ENCODE measurements at regions not wholly inside any gene's neighbourhood (a gene's known extent, or its start where the extent isn't known, plus 50 kb on each side); places are given as distances from the start of the nearest gene placed in this dataset.

- ATAC-seq, result no peak
- H3K27ac ChIP-seq, result no peak overlapping the region
- H3K9me3 ChIP-seq, result no peaks in the 10 kb centered on the region
- H3K4me1 ChIP-seq, result no peaks in the 10 kb centered on the region
- TF ChIP-seq, protein P1, sequence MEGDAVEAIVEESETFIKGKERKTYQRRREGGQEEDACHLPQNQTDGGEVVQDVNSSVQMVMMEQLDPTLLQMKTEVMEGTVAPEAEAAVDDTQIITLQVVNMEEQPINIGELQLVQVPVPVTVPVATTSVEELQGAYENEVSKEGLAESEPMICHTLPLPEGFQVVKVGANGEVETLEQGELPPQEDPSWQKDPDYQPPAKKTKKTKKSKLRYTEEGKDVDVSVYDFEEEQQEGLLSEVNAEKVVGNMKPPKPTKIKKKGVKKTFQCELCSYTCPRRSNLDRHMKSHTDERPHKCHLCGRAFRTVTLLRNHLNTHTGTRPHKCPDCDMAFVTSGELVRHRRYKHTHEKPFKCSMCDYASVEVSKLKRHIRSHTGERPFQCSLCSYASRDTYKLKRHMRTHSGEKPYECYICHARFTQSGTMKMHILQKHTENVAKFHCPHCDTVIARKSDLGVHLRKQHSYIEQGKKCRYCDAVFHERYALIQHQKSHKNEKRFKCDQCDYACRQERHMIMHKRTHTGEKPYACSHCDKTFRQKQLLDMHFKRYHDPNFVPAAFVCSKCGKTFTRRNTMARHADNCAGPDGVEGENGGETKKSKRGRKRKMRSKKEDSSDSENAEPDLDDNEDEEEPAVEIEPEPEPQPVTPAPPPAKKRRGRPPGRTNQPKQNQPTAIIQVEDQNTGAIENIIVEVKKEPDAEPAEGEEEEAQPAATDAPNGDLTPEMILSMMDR (IDR thresholded peaks at IDR 0.05), result no peak
- H3K27me3 ChIP-seq, result no peaks in the 10 kb centered on the region
- no peak for DNase-seq
- H3K36me3 ChIP-seq, result no peaks in the 10 kb centered on the region
- intact Hi-C loops (cut with DNase I), result no loop called here
- H3K4me3 ChIP-seq, result no peak overlapping the region
Measured at GRCh38 chr2:181366675-181367175, 90.5 kb upstream of the ITGA4 start.

DNA sequence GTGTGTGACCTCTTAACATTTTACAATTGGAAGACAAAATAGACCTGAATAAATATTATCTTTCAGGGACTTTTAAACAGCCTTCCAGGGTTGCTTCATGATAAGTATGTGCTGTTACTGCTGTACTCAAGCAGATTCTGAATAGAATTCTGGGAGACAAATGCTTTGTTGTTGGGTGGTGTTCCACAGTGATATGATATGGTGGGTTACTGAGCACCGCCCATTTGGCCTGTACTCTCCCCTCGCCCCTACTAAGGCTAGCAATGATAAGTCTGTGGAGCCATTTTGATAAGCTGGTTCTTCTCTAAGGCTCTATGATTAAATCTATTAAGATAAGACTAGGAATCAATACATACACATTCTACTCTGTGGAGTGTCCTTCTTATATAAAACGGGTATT is 89.8 kb upstream of the ITGA4 start:
- Histone ChIP-seq H3K27ac (no peak overlapping the region), H3K9me3 (no peaks in the 10 kb centered on the region), H3K4me1 (no peaks in the 10 kb centered on the region), H3K36me3 (no peaks in the 10 kb centered on the region), H3K4me3 (no peak overlapping the region), H3K27me3 (no peaks in the 10 kb centered on the region)
- TF ChIP-seq, protein P1 (IDR thresholded peaks at IDR 0.05), result no peak
- no peak for DNase-seq
- intact Hi-C loops (cut with DNase I), result no loop called here
- no peak for ATAC-seq

DNA sequence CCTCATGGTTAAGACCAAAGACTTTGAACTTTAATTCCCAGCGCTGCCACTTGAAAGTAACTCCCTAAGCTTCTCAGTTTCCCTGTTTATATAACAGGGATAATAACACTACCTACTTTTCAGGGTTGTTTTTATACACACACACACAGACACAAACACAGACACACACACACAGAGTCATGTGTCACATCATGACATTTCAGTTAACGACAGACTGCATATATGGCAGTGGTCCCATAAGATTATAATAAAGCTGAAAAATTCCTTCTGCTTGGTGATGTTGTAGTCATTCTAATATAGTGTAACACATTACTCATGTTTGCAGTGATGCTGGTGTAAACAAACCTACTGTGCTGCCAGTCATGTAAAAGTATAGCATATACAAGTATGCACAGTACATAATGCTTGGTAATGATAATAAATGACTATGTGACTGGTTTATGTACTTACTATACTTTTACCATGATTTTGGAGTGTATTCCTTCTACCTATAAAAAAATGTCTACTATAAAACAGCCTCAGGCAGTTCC is 89.2 kb upstream of the ITGA4 start:
- H3K4me1 ChIP-seq, result no peaks in the 10 kb centered on the region
- intact Hi-C loops (cut with DNase I), result no loop called here
- no peaks in the 10 kb centered on the region for H3K27me3 ChIP-seq
- no peak overlapping the region for H3K4me3 ChIP-seq
- no peak for DNase-seq
- no peaks in the 10 kb centered on the region for H3K36me3 ChIP-seq
- no peaks in the 10 kb centered on the region for H3K9me3 ChIP-seq
- ATAC-seq, result no peak
- TF ChIP-seq, protein P1 (IDR thresholded peaks at IDR 0.05), result no peak
- H3K27ac ChIP-seq, result no peak overlapping the region

GRCh38 chr2:181370126-181370525 is 87.1 kb upstream of the ITGA4 start:
- H3K27me3 ChIP-seq, result no peaks in the 10 kb centered on the region
- H3K4me3 ChIP-seq, result no peak overlapping the region
- ATAC-seq, result no peak
- no peaks in the 10 kb centered on the region for H3K36me3 ChIP-seq
- H3K27ac ChIP-seq, result no peak overlapping the region
- H3K9me3 ChIP-seq, result no peaks in the 10 kb centered on the region
- no peaks in the 10 kb centered on the region for H3K4me1 ChIP-seq
- TF ChIP-seq, protein P1 (IDR thresholded peaks at IDR 0.05), result no peak
- peak in 1 of 4 donors; percentile 10 for DNase-seq
- intact Hi-C loops (cut with DNase I), result no loop called here

DNA sequence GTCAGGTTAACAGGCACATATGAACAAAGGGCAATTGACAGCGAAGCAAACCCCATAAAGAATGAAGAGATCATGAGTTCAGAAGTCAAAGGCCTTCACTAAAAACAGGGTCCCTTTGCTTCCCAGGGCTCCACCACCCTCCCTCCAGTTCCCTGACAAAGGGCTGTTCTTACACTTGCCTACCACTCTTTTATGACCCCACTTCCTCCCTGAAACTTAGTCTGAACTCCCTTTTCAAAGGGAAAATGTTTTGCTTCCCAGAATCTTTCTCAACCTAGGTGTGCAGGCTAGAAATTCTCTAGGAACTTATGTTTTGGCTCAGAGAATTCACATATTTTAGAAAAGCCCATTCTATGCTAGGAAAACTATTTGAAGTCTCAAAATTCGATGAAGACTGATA is 86.0 kb upstream of the ITGA4 start:
- no peaks in the 10 kb centered on the region for H3K4me1 ChIP-seq
- intact Hi-C loops (cut with DNase I), result no loop called here
- ATAC-seq (no peak), DNase-seq (no peak)
- no peak overlapping the region for H3K27ac ChIP-seq
- TF ChIP-seq, protein P1 (IDR thresholded peaks at IDR 0.05), result no peak
- H3K36me3 ChIP-seq, result no peaks in the 10 kb centered on the region
- H3K9me3 ChIP-seq, result no peaks in the 10 kb centered on the region
- H3K27me3 ChIP-seq, result no peaks in the 10 kb centered on the region
- no peak overlapping the region for H3K4me3 ChIP-seq
